Omental fat pad (tissue), 3 donors: ENCODE measurements at regions not wholly inside any gene's neighbourhood (a gene's known extent, or its start where the extent isn't known, plus 50 kb on each side); places are given as distances from the start of the nearest gene placed in this dataset.

Source experiments
- ATAC-seq: fragments of 150-250 bp; one replicate; pipeline ENCODE4 v1.9.1; 2016; ENCODE audit warnings: mild to moderate bottlenecking, moderate library complexity; ENCODE audit not compliant: low FRiP score
- DNase-seq: peaks from one replicate; pipeline ENCODE4 v3.0.0-alpha.2; 2019; ENCODE audit warnings: low spot score
- CTCF ChIP-seq, 3 donors: fragments of 450-650 bp; IDR thresholded peaks; one replicate each; pipeline ENCODE4 v1.5.1; 2016 to 2017; ENCODE audit warnings: antibody characterized with exemption in 3 of 3, mild to moderate bottlenecking in 3 of 3, moderate library complexity in 2 of 3

GRCh38 chr12:131494741-131495524 is 216.0 kb upstream of the SFSWAP start:
- no peak for TF ChIP-seq CTCF (IDR thresholded peaks at IDR 0.05)
- DNase-seq, result no peak
- ATAC-seq, result no peak

GRCh38 chr12:131497966-131498365 is 212.9 kb upstream of the SFSWAP start:
- no peak for ATAC-seq
- TF ChIP-seq CTCF (IDR thresholded peaks at IDR 0.05), result no peak
- no peak for DNase-seq

GRCh38 chr12:131499160-131499863 is 211.6 kb upstream of the SFSWAP start:
- no peak for DNase-seq
- no peak for TF ChIP-seq CTCF (IDR thresholded peaks at IDR 0.05)
- ATAC-seq, result peak; percentile 91

- no peak for TF ChIP-seq CTCF (IDR thresholded peaks at IDR 0.05)
- no peak for DNase-seq
- no peak for ATAC-seq
Observed at GRCh38 chr12:131499864-131500190, 211.1 kb upstream of the SFSWAP start.

- ATAC-seq (no peak), DNase-seq (no peak)
- no peak for TF ChIP-seq CTCF (IDR thresholded peaks at IDR 0.05)
Observed at GRCh38 chr12:131500564-131500963, 210.3 kb upstream of the SFSWAP start.

GRCh38 chr12:131505561-131505960 is 205.3 kb upstream of the SFSWAP start:
- peak; percentile 78 for ATAC-seq
- TF ChIP-seq CTCF (IDR thresholded peaks at IDR 0.05), result no peak
- DNase-seq, result no peak

GRCh38 chr12:131506426-131506825 is 204.5 kb upstream of the SFSWAP start:
- TF ChIP-seq CTCF (IDR thresholded peaks at IDR 0.05), result no peak
- no peak for DNase-seq
- no peak for ATAC-seq
